UCSD-AML1 (cell line): ENCODE measurements at regions not wholly inside any gene's neighbourhood (a gene's known extent, or its start where the extent isn't known, plus 50 kb on each side); places are given as distances from the start of the nearest gene placed in this dataset.

Experiments used
- DNase-seq: peaks from one replicate; lab custom pipeline; 2025; ENCODE audit not compliant: unreplicated experiment; lab: John Stamatoyannopoulos, UW

DNA sequence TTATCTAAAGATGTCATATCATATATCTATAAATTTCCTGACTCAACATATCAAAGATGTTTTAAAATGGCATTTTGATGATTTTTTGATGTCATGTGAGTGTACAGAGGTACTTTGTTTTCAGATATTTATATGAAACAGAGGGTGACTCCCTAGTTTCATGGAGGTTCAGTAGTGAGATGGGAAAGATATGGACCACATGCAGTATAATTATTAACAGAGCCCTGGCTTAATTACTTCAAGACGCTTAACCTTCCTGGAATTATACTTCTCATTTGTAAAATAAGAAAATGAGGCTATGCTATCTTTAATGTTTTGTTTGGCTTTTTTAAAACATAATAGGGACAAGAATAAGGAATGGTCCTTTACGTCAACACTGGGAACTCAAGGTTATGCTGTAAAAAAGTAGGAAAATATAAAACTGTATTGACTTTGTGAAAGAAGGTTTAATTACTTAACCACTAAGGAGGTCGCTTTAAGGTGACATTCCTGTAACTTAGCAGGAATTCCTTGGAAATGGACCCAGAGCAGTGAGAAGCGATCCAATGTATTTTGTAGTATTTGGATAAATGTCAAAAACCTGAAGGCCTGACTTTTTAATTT is 821.0 kb upstream of the IGFBP3 start:
- DNase-seq, result no peak

DNA sequence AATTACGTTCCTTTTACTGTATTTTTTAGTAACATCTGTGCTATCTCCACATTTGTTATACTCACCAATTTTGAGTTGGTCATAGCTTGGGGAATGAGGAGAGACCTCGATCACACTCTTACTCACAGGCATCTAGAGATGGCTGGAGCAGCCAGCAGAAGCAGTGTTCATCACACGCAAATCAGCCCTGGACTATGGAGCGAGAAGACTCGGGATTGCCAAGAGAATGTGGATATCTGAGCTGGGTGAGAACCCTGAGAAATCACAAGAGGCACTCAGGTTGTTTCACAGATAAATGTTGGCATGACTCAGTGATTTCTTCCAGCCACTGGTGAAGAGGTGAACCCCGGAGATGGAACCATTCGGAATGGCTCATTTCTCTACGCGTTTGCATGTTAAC is 820.1 kb upstream of the IGFBP3 start:
- no peak for DNase-seq

DNA sequence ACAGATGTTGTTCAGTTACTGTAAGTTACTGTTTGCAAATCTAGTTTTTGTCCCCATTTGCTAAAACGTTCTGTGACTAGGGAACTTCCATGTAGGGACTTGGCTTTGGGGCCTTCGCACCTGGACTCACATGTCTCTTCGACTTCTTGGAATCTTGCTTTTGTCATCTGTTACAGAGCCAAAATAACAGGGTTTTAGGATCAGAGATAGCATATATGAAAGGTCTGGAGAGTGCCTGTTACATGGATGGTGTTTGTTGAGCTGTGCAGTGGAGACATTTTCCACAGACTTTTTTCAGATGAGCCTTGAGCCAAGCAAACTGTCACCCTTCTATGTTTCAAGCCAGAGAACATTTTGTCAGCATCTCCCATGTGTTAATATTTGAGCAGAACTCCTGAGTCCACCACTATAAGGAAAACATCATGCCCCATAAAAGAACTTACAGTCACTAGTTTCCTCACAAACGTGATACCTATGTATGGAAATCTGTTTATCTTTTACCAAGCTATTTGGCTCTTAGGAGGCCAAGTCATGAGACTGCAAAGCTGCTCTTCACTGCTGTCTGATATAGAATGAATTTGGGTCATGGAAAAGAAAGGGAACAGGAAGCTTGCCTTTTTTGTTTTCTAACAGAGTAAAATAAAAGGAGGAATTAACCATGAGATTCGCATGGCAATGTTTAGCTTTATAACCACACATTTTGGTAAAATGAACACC is 818.6 kb upstream of the IGFBP3 start:
- no peak for DNase-seq

DNA sequence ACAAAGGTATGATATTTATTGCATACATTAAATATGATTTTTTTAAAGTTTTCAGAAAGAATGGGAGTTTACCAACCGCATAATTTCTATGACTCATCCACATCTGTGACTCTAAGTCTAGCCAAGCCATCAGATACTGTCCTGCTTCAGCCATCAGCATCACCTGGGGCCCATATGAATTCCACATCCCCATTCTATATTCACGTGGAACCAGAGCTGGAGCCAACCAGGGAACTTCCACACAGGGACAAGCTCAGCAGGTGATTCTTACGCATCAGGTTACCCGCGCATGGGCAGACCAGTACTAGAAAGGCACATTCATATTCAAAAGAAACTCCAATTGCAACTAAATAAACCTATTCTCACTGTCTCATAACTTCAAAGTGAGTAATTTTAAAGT is 817.7 kb upstream of the IGFBP3 start:
- no peak for DNase-seq

DNA sequence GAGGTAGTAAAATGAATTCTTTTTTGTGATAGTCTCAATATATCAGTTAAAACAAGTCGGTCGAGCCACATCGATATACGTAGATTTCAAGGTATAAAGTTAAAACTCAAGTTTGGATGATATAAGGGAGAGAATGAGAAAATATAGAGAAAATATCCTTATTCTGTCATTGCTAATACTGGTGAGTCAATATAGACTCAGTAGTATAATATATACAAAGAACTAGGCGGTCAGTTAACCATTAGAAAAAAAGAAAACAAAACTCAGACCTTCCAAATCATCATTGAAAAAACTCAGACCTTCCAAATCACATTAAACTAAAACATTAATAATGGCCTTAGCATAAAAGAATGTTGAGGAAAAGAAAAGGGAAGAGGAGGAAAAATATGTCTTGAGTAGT is 817.1 kb upstream of the IGFBP3 start:
- no peak for DNase-seq

DNA sequence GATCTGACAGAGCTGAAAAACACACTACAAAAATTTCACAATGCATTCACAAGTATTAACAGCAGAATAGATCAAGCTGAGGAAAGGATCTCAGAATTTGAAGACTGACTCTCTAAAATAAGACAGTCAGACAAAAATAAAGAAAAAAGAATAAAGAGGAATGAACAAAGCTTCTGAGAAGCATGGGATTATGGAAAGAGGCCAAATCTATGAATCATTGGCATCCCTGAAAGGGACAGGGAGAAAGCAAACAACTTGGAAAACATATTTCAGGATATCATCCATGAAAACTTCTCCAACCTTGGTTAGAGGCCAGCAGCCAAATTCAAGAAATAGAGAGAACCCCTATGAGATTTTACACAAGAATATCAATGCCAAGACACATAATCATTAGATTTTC is 804.8 kb upstream of the IGFBP3 start:
- DNase-seq, result no peak

DNA sequence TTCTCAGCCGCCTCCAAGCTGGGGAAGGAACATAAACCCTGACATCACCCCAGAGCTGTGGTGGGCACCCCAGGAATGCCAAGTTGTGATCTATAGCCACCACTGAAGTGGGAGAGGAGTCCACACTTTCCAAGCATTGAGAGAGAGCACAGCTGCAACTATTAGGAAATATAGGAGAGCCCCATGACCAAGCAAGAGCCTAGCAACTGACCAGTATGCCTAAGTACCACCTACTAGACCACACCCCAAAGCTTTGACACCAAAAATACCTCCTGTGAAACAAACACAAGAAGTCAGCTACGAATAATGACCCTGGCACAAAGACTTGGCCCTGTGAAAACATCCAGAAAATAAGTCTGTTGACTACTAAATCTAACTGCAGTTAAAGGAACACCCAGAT is 804.1 kb upstream of the IGFBP3 start:
- DNase-seq, result no peak

DNA sequence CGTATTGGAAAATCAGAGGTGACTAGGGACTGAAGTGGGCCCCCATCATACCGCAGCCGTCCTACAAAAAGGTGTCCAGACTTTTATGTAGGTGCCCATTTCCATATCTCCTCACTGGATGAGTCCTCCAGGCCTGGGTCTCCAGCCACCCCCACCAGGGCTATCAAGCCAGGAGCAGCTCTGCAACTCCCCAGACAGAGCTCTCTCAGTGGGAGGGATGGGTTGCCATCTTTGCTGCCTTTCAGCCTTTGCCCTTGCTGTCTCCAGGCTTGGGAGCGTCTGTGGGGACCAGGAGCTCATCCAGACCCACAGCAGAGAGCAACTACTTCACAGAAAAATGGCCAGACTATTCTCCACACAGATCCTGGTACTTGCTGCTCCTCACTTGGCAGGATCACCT is 802.7 kb upstream of the IGFBP3 start:
- no peak for DNase-seq

DNA sequence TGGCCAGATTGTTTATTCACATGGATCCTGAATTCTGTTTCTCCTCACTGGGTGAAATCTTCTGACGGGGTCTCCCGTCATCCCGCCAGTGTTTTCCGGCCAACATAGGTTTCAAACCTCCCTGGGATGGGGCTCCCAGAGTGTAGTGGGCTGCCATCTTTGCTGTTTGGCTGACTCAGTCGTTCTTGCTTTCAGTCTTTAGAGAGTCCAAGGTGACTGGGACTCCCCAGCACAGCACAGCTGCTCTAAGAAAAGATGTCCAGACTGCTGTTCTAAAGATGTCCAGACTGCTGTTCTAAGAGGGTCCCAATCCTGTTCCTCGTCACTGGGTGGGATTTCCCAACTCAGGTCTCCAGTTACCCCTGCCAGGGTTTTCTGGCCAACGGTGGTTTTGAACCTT is 801.9 kb upstream of the IGFBP3 start:
- no peak for DNase-seq

DNA sequence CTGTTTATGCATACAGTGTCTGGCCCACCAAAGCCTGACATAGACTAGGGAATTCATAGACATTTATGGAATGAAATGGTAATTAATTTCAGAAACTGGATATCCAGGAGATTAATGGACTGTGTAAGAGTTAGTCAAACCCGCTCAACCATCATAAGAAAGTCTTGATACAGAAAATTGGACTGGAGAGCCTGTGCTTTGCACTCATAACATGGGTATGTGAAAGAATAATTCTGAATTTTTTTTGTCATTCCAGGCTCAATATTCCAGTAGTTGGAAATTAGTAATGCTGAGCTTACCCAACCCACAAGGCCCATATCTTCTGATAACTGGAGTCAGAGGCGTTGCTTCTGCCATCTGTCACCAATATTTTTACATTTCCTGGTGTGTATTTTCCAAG is 799.7 kb upstream of the IGFBP3 start:
- no peak for DNase-seq

DNA sequence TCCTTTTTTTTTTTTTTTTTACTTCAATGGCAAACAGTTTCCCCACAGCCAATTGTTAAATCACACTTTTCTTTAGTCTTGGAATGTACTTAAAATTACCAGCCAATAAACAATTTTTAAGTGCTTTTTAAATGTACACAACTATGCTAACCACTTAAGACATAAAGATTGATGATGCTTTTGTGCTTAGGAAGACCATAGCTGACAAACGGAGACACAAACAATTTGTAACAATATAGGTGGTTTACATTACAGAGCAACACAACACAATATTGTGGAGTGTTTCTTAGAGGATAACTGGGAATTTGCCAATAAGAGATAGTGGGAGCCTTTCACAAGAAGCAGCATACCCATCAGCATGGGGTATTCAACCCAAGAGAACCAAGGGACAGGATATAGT is 798.5 kb upstream of the IGFBP3 start:
- no peak for DNase-seq

DNA sequence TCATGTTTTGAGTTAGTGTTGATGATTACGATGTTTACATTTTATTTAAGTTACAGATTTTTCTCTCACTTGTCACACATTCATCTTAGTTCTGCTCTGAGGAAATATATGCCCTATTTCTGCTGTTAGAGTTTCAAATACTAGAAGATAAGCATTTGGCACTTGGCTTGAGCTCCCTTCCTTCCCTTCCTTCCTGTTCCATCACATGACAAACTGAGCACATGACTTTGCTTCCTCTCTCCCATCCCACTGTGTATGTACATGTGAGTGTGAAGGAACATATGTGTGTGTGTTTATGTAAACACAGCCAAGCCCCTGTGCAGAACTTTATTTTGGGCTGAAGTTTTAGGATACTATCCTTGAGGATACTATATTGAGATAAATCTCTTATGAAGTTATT is 795.9 kb upstream of the IGFBP3 start:
- no peak for DNase-seq

DNA sequence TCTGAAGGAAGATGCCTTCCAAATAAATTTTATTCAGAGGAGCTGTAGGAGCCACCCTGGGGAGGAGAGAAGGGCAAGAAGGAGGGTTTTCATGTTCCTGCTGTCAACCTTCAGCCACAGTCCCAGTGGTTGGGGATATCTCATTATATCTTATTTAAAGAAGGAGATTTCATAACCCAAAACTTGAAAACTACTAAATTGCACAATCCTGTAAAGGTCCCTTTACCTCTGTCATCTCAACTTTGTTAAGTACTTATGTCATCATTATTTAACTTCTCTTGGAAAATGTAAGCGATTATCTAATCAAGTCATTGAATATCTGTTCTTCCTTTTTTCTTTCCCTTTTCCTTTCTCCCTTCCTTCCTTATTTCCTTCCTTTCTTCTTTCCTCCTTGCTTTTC is 794.5 kb upstream of the IGFBP3 start:
- no peak for DNase-seq

DNA sequence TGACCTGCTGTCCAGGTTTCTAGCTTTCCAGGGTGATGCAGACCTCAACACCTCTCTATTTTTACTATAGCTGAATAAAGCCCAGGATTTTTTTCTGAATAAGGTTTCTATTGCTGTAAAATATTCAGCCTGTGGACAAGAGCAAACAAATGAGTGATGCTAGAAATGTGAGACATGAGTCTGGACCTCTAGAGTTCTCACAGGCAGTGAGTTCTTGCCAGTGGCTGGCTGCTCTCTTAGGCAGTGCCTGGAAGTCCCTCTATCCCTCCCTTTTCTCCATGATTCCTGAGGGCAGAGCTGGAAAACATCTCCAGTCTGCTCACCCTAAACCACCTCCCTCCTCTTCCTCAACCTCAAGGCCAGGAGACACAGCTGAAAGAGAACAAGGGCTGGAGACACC is 793.8 kb upstream of the IGFBP3 start:
- DNase-seq, result no peak

DNA sequence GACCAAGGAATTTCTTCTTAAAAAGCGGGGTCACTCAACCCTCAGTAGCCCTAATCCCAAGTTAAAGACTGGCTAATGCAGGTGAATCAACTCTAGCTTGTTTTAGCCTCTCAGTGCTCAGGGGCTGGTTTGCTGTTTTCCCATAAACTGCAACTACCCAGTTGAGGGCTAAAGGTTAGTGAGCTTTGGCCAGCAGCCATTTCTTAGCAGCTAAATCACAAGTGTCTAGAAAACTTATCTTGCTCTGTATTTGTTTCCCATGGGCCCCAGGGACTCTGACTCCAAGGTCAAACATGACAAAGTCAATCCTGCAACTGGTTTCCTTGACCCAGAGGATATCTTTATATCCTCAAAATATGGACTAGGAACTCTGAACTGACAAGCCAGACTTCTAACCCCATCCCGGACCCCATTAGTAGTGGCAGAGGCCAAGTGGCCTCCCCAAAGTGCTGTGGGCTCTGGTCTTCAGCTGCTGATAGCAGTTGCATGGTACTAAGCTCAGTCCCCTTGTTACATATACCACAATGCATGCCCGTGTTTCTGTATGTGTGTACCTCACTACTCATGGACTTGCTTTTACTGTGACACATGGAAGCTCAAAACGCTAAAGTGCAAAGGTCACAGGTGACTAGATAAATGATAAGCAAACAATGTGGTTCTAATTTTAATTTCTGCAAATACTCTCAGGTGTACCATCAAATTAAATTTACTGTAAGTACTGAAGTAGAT is 793.0 kb upstream of the IGFBP3 start:
- DNase-seq, result no peak

DNA sequence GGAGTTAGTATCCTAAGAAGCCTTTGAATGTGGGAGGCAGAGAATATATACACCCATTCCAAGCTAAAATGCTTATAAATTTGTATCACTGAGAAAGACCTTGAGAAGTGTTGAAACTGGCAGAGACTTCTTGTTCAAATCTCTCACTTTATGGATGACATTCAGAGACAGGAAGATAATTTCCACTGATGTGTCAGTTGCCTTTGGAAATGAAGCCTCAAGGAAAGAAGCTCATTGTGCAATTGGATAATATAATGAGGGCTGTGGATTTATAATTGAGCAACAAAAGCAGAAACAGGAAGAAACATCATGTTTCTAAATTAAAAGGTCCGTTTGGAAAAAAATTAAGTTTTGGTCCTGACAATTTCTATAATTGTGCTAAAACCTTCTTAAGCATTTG is 789.9 kb upstream of the IGFBP3 start:
- no peak for DNase-seq

DNA sequence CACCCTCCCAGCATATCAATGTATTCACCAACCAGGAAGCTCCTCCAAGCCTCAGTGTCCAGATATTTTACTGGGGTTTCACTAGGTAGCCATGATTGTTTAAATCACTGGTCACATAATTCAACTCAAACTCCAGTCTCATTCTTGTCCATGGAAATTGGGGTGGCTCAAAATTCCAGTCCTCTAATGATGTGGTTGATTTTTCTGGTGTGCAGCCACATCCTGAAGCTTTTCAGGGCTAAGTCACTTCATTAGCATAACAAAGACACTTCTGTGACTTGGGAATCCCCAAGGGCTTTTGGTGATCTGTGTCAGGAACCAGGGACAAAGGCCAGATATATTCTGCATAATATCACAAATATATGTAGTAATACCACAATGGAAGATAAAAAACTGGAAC is 786.9 kb upstream of the IGFBP3 start:
- no peak for DNase-seq

DNA sequence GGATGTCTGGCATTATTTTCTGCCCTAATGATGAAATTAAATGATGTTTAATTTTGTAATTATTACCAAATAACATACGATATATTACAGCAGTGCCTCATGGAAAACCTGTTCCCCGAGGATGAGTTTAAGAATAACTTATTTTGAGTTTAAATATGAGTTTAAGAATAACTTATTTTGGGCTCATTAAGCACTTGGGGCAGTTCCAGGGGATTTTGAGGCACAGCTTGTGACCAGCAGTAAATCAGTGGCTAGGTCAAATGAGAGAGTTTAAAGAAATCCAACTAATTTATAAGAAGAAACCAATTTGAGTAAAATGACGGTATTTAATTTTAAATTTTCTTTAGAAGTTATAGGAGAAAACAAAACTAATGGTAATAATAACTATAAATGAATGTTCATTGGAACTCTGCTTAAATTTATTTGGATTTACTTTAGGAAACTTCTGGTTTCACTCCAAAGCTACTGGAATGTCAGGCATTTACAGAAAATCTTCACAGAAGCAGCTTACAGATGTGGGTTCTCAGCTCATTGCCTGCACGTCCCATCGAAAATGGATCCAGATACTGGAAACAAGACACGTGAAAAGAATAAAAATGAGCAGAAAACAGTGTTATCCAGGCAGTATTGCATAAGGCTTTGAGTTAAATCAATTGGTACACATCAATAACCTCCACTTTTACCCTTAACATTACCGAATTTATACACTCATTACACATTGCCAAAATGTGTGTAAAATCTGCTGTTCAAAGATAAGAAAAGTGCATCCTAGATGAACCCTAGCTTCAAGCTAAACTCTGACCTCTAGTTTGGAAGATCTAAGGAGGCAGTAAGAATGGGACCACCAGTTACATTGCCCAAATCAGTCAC is 784.5 kb upstream of the IGFBP3 start:
- DNase-seq, result no peak

DNA sequence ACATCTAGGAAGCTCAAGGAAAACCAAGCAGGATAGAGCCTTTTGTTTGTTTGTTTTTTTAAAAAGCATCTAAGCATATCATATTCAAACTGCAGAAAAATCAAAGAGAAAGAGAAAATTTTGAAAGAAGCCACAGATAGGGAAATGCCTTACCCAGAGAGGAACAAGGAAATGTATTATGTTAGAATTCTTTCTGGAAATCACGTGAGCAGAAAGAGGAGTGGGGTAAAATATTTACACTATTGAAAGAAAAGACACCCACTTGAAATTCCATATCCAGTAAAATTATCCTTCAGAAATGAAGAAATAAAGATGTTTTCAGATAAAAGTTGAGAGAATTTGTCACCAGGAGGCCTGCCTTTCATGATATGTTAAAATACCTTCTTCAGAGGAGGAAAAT is 775.7 kb upstream of the IGFBP3 start:
- DNase-seq, result no peak

DNA sequence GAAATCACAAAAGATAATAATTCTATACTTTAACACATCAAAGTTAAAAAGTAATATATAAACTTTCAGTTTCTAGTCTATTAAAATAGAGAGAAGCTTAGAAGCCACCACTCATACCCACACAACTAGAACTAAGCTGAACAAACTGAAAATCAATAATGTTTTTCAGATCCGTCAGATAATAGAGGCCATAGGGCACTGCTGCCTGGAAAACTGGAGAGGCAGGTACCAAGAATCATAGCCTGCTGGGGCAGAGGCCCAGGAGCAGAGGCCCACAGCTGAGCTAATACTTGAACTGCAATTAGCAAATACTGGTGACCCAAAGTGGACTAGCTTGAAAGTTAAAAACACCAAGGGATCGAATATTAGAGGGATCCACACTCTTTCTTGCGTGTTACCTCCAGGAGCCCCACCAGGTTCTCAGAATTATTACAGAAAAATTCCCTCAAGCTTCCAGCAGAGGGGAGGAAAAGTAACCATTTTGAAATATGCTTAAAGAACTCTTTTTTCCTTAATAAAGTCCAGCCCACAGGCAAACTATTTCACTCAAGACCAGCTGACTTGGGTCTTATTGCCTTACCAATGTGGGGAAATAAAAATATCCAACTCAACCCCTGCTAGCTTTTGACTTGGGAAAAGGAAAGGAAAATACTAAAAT is 774.1 kb upstream of the IGFBP3 start:
- no peak for DNase-seq

DNA sequence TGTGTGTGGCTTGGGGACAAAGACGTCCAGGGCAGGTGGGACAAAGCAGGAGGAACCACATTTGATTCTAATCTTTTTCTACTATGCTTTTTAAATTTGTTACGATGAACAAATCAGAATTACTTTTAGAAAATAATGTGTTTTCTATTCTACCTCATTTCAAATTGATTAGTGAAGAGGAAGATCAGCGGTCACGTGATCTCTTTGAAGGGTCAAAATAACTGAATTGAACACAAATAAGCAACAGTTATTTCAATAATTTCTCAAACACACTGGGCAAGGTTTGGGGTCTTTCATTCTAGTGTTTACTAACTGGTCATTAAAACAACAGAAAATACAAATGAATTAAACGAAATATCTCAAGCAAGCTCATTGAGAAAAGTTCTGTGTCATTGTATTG is 773.0 kb upstream of the IGFBP3 start:
- DNase-seq, result no peak
